ENCODE measurements at regions not wholly inside any gene's neighbourhood (a gene's known extent, or its start where the extent isn't known, plus 50 kb on each side); places are given as distances from the start of the nearest gene placed in this dataset.

DNA sequence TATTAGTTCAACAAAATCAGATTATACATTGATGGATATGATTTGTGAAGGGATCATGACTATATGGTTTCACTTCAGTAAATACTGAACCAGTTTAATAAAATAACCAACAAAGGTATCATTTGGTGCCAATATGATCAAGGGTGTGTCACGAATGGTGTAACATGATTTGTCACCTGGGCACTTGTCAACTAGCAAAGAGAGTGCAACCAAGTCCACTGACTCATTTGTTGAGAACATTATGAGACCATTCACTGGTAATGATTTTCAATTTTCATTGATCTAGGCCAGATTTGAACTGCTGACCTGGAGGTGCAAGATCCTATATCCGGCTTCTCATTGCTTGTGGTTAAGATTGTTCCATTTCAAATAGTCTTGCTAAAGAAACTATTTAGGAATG is 1037.9 kb downstream of the ROBO2 start:
- H3K4me2 ChIP-seq (ENCODE audit: low read depth, low read length, poor library complexity, severe bottlenecking), result no peak overlapping the region
- H3K27ac ChIP-seq (ENCODE audit: low read depth, low read length), result no peak overlapping the region
- TF ChIP-seq EZH2phosphoT487 (conservative IDR thresholded peaks at IDR 0.05; ENCODE audit: low read length), result no peak
- TF ChIP-seq, protein P1, sequence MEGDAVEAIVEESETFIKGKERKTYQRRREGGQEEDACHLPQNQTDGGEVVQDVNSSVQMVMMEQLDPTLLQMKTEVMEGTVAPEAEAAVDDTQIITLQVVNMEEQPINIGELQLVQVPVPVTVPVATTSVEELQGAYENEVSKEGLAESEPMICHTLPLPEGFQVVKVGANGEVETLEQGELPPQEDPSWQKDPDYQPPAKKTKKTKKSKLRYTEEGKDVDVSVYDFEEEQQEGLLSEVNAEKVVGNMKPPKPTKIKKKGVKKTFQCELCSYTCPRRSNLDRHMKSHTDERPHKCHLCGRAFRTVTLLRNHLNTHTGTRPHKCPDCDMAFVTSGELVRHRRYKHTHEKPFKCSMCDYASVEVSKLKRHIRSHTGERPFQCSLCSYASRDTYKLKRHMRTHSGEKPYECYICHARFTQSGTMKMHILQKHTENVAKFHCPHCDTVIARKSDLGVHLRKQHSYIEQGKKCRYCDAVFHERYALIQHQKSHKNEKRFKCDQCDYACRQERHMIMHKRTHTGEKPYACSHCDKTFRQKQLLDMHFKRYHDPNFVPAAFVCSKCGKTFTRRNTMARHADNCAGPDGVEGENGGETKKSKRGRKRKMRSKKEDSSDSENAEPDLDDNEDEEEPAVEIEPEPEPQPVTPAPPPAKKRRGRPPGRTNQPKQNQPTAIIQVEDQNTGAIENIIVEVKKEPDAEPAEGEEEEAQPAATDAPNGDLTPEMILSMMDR (IDR thresholded peaks at IDR 0.05; ENCODE audit: insufficient read depth, low read length, poor library complexity, severe bottlenecking), result no peak
- H3K9ac ChIP-seq (ENCODE audit: low read length), result no peak overlapping the region
- no peaks in the 10 kb centered on the region for H4K20me1 ChIP-seq (ENCODE audit: low read depth, low read length)
- no peaks in the 10 kb centered on the region for H3K36me3 ChIP-seq (ENCODE audit: low read length)
- H3K9me3 ChIP-seq (ENCODE audit: insufficient read depth, low read length), result no peaks in the 10 kb centered on the region
- no peaks in the 10 kb centered on the region for H3K79me2 ChIP-seq (ENCODE audit: insufficient read depth, low read length)
- no peaks in the 10 kb centered on the region for H3F3A ChIP-seq (ENCODE audit: insufficient read depth)
- H3K4me3 ChIP-seq (ENCODE audit: insufficient read depth, low read length, poor library complexity, severe bottlenecking), result no peak overlapping the region
- H3K9me2 ChIP-seq (replicated peaks; ENCODE audit: insufficient read depth, low read length), result no peaks in the 10 kb centered on the region
- H2AFZ ChIP-seq (ENCODE audit: low read depth, low read length, severe bottlenecking), result no peak overlapping the region
- no peaks in the 10 kb centered on the region for H3K27me3 ChIP-seq (ENCODE audit: low read length)

DNA sequence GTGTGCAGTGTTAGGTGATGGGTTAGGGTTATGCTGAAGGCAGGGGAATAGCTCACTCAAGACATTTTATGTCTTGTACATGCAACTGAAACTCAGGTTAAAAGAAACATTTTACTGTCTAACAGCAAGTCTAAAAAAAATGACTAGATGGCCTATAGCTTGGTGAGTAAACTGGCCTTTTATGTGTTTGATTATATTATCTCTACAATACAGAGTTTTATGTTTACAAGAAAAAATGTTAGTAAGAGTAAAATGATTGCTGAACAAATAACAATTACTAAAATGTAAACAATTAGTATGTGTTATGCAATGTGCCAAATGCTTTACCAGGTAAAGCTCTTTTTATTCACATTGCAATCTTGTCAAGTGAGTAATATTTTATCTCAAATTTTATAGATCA is 1039.6 kb downstream of the ROBO2 start:
- Histone ChIP-seq H3K4me3 (ENCODE audit: insufficient read depth, low read length, poor library complexity, severe bottlenecking) (no peak overlapping the region), H3K79me2 (ENCODE audit: insufficient read depth, low read length) (no peaks in the 10 kb centered on the region), H3K9ac (ENCODE audit: low read length) (no peak overlapping the region), H3K4me2 (ENCODE audit: low read depth, low read length, poor library complexity, severe bottlenecking) (no peak overlapping the region), H3K36me3 (ENCODE audit: low read length) (no peaks in the 10 kb centered on the region), H3K27ac (ENCODE audit: low read depth, low read length) (no peak overlapping the region), H3K9me2 (replicated peaks; ENCODE audit: insufficient read depth, low read length) (no peaks in the 10 kb centered on the region), H4K20me1 (ENCODE audit: low read depth, low read length) (no peaks in the 10 kb centered on the region), H2AFZ (ENCODE audit: low read depth, low read length, severe bottlenecking) (no peak overlapping the region), H3F3A (ENCODE audit: insufficient read depth) (no peaks in the 10 kb centered on the region), H3K9me3 (ENCODE audit: insufficient read depth, low read length) (no peaks in the 10 kb centered on the region), H3K27me3 (ENCODE audit: low read length) (no peaks in the 10 kb centered on the region)
- TF ChIP-seq, protein P1 (IDR thresholded peaks at IDR 0.05; ENCODE audit: insufficient read depth, low read length, poor library complexity, severe bottlenecking), result no peak
- TF ChIP-seq EZH2phosphoT487 (conservative IDR thresholded peaks at IDR 0.05; ENCODE audit: low read length), result no peak

DNA sequence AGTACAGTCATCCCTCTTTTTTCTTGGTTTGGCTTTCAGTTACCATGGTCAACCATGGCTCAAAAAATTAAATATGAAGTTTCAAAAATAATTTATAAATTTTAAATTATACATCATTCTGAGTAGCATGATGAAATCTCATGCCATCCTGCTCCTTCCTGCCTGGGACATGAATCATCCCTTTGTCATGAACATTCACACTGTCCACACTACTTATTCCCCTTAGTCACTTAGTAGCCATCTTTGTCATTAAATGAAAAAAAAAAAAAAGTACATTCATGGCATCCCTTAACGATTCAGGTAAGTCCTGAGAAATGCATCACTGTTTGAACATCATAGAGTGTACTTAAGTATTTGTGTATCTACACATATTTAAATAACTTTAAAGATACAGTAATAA is 1046.3 kb downstream of the ROBO2 start:
- no peaks in the 10 kb centered on the region for H3K9me2 ChIP-seq (replicated peaks; ENCODE audit: insufficient read depth, low read length)
- no peaks in the 10 kb centered on the region for H4K20me1 ChIP-seq (ENCODE audit: low read depth, low read length)
- H3F3A ChIP-seq (ENCODE audit: insufficient read depth), result no peaks in the 10 kb centered on the region
- no peak overlapping the region for H3K4me2 ChIP-seq (ENCODE audit: low read depth, low read length, poor library complexity, severe bottlenecking)
- no peaks in the 10 kb centered on the region for H3K79me2 ChIP-seq (ENCODE audit: insufficient read depth, low read length)
- no peak overlapping the region for H3K27ac ChIP-seq (ENCODE audit: low read depth, low read length)
- H3K36me3 ChIP-seq (ENCODE audit: low read length), result no peaks in the 10 kb centered on the region
- no peaks in the 10 kb centered on the region for H3K27me3 ChIP-seq (ENCODE audit: low read length)
- H3K9me3 ChIP-seq (ENCODE audit: insufficient read depth, low read length), result no peaks in the 10 kb centered on the region
- no peak overlapping the region for H3K9ac ChIP-seq (ENCODE audit: low read length)
- TF ChIP-seq, protein P1 (IDR thresholded peaks at IDR 0.05; ENCODE audit: insufficient read depth, low read length, poor library complexity, severe bottlenecking), result no peak
- no peak for TF ChIP-seq EZH2phosphoT487 (conservative IDR thresholded peaks at IDR 0.05; ENCODE audit: low read length)
- H2AFZ ChIP-seq (ENCODE audit: low read depth, low read length, severe bottlenecking), result no peak overlapping the region
- H3K4me3 ChIP-seq (ENCODE audit: insufficient read depth, low read length, poor library complexity, severe bottlenecking), result no peak overlapping the region
